ENCODE measurements at regions not wholly inside any gene's neighbourhood (a gene's known extent, or its start where the extent isn't known, plus 50 kb on each side); places are given as distances from the start of the nearest gene placed in this dataset.
"Not testable (repeated sequence)": the region's sequence is repeated elsewhere in the genome, so short reads cannot be mapped to it uniquely, and the experiment has no call there.

DNA sequence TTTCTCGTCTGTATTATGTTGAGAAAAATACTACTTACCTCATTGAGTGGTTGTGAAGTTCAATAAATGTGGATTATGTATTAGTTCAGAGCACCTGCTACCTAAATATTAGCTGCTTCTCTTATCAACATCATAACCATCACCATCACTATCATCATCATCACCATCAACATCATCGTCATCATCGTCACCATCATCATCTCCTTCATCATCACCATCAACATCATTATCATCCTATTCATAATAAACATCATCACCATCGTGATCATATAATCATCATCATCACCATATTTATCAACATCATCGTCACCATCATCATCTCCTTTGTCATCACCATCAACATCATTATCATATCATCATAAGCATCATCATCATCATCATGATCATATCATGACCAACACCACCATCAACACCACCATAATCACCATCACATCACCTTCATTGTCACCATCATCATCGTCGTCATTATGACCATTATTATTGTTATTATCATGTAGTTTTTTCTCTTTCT, 181.0 kb upstream of the ADCY2 start:
- no peak for DNase-seq (ENCODE audit: low read depth)

DNA sequence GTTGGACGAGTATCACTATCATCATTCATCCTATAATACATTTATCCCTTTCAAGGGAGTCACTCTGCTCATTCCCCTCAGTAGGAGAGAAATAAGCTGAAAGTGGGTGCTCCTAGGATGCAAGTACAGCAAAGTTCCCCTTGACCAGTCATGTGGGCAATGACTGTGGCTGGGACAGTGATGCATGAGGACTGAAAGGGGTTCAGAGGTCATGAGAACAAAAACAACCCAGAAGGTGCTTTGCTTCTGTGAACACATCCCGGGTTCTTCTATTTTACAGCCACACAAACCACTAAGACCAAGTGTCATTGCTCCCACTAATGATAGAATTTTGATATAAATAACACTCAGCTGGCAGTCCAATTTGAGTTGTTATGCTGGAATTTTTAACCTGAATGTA, 177.8 kb upstream of the ADCY2 start:
- DNase-seq (ENCODE audit: low read depth), result no peak

DNA sequence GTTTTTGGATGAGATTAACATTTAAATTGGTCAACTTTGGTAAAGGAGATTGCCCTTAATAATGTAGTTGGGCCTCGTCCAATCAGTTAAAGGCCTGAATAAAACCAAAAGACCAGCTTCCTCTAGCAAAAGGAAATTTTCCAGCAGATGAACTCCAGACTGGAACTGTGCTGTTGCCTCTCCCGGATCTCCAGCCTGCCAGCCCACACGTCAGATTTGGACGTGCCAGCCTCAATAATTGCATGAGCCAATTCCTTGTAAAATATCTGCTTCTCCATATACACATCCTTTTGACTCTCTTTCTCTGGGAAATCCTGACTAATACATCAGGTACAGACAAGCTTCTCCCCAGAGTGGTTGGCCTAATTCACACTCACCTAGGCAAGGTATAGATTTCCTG, 175.8 kb upstream of the ADCY2 start:
- DNase-seq (ENCODE audit: low read depth), result no peak

DNA sequence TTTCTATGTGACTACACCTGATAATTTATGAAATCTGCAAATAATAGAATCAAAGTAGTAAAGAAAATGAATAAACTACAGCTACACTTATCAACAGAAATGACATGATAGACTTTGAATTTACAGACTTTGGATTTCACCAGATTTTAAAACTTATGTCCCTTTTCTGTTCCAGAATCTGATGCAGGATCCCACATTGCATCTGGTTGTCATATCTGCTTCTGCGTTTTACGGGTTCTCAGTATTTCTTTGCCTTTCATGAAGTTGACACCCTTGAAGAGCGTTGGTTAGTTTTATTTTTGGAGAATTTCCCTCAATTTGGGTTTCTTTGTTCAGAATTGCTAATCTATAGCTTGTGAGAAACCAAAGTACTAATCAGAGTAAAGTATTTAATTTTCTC, 174.9 kb upstream of the ADCY2 start:
- DNase-seq (ENCODE audit: low read depth), result no peak

DNA sequence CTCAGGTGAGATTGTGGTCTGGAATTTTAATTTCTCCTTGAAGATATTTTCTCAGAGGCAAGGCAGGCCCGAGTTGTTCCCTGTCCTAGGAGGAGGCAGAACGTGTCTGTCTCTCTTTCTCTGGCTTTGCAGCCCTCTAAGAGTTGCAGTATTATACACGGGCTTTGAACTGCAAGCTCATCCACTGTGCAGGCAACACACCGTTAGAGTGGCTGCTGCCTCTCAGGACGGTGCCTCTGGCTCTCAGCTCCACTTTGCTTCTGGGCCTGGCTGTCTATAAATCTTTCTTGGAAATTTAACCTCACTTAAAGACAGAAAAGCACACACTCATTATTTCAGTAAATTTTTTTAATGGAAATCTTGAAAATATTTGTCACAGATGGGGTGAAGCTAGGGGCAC, 170.1 kb upstream of the ADCY2 start:
- no peak for DNase-seq (ENCODE audit: low read depth)

DNA sequence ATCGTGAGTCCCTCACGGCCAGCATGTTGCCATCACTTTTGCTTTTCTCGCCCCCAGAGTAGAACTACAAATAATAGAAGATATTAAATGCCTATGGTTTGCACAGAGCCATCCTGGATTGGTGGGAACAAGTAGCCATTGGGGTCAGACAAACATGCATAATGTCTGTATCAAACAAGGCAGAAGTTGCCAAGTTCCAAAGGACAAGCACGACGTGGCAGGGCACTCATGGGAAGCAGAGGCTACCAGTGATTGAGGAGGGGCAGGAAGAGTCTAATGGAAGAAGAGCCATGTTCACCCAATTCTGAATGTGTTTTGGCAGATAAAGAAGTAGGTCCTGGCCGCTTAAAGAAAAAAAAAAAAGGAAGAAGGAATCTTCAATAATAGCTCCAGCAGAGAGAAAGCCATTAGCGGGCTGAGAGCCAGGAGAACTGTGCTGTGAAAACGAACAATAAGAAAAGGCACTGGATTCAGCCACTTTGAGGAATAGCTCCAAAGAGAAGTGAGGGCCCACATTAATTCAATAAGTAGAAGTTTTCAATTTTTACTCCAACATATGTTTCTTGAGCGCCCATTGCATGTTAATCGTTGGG, 153.7 kb upstream of the ADCY2 start:
- no peak for DNase-seq (ENCODE audit: low read depth)

DNA sequence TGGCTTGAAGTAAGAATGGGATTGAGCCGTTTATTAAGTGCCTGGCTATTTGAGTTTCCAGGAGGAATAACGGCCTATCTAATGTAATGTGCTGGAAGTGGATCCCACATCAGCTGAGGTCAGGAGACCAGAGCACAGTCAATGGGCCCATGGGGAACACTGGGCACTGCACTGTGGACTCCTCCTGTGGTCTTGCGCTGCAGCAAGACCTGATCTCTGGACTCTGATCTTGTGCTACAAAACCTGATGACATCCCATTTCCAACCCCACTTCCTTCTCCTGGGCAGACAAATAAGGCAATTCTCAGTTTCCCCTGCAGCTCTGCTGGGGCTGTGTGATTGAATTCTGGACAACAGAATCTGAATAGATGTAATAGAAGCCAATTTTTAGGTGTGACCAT, 151.7 kb upstream of the ADCY2 start:
- no peak for DNase-seq (ENCODE audit: low read depth)

DNA sequence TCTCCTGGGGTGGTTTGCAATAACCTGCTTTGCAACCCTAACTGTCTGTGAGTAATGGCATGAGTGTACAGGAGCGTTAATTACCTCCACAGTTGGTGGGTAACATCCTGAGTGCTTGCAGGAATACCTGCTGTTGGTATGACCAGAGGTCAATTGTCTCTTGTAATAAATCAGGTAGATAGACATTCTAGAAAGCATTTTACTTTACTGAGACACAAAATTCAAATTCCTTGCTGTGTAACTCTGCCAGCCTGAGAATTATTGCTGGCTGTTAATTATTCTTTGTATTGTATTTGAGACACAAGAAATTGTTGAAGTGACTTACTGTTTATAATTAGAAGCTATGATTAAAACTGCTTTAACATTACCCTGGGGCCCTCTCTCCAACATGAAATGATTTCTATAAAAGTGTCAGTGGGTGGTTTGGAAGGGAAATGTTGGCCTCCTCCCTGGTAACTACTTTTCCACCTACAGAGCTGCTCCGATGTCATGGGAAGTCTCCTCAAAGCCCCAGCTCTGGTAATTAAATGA, 150.8 kb upstream of the ADCY2 start:
- DNase-seq (ENCODE audit: low read depth), result no peak

DNA sequence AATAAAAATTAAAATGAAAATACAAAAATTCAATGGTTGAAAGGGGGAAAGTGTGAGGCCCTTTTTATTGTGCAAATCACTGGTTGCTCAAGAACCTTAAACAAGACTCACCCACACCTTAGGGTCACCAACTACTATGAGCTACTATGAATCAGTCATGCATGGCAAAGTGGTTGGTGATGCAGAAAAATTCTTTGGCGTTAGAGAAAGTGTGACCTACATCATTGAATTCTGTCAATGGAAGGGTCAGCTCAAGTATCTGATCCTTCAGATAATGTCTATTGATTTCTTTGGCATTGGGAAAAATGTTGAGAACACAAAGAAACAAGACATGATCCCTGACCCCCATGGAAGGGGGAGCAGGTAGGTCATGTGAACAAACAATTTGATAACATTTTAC, 149.7 kb upstream of the ADCY2 start:
- no peak for DNase-seq (ENCODE audit: low read depth)

DNA sequence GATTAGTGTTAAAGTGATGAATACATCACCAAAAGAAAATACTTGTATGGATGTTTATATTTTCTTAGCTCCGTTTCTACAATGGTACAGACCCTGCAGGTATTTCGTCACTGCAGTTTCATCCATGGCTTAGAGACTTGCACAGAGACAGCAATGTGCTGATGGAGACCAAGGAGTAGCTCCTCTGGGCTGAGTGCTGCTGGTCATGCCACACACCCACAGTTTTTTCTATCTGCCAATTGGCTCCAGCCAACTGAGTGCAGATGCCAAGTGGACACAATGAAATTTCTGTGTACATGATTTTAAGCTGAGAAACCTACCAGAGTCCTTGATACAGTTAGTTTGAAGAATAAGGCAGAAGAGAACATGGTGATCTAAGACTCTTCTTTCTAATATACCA, 145.9 kb upstream of the ADCY2 start:
- no peak for DNase-seq (ENCODE audit: low read depth)

DNA sequence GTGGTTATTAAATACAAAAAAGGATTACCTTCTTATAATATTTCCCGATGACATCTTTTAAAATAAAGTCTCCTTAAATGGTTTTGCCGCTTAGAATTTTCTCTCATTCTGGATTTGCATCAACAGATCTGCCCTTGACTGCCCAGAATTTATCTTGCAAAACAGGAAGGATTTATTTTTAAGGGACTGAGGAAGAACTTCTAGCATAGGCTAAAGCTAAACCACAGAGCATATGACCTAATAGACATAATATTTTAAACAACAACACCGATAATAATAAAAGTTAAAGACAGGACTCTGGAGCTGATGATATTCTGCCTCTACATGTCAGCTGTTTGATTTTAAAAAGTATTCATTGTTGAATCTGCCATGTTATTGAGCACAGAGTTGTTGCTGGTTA, 145.3 kb upstream of the ADCY2 start:
- DNase-seq (ENCODE audit: low read depth), result no peak

DNA sequence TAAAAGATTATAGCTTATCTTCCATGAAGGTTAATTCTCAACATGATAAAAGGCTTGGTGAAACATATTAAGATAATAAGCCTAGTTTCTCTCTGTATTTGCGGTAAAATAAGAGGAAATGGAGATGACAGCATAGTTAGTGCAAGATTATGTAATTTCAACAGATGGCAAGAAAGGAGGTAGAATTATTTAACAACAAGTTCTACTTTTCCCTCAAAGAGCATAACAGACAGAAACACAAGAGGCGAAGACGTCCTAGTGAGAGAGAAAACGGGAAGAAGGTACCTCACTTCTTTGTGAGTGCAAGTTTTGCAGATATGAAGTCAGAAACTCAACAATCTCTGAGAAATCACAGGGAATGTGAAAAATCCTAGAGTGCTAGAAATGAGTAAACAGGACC, 144.8 kb upstream of the ADCY2 start:
- no peak for DNase-seq (ENCODE audit: low read depth)

DNA sequence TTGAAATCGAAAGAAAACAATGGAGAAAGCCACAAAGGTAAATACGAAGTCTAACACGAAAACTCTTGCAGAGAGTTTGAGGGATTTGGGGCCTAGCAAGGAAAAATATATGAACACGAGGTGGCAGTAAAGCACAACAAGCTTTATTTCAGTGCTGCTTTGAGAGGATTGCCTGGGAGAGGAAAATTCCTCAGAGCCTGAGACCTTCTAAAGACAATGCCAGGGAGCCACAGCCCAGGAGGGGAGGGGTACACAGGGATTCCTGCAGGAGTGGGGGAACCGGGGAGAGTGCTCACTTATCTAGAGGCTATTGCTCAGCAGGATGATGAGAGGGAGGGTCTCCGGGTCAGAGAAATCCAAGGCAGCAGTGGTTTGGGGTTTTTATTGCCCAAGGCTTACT, 134.9 kb upstream of the ADCY2 start:
- peak; percentile 32 for DNase-seq (ENCODE audit: low read depth)

DNA sequence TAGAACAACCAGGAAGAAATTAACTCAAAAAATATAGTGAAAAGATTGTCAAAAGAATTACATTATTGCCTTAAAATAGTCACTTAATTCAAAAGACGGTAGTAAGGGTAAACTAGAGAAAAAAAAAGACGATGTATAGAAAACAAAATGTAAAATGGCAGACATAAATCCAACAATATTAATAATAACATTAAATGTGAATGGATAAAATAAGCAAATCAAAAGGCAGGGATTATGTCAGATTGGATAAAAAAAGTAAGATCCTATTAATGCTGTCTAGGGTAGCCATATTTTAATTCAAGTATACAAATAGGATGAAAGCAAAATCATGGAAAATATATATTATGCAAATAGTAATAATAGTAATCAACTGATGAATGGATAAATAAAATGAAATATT, 134.0 kb upstream of the ADCY2 start:
- DNase-seq (ENCODE audit: low read depth), result no peak

DNA sequence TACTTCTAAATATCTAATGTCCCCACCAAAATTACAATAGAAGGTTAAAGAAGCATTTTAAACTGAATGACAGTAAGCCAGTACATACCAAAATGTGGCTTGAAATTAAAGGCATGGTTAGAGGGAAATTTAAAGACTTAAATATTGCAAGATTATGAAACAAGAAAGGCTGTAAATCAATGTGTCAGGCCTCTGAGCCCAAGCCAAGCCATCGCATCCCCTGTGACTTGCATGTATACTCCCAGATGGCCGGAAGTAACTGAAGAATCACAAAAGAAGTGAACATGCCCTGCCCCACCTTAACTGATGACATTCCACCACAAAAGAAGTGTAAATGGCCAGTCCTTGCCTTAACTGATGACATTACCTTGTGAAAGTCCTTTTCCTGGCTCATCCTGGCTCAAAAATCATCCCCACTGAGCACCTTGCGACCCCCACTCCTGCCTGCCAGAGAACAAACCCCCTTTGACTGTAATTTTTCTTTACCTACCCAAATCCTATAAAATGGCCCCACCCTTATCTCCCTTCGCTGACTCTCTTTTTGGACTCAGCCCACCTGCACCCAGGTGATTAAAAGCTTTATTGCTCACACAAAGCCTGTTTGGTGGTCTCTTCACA, 132.4 kb upstream of the ADCY2 start:
- not testable (repeated sequence) for DNase-seq (ENCODE audit: low read depth)

DNA sequence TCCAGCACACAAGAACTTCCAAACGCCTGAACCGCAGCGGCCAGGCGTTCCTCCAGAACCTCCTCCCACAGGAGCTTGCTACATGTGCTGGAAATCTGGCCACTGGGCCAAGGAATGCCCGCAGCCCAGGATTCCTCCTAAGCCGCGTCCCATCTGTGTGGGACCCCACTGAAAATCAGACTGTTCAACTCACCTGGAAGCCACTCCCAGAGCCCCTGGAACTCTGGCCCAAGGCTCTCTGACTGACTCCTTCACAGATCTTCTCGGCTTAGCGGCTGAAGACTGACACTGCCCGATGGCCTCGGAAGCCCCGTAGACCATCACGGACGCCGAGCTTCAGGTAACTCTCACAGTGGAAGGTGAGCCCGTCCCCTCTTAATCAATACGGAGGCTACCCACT, 130.2 kb upstream of the ADCY2 start:
- DNase-seq (ENCODE audit: low read depth), result not testable (repeated sequence)

DNA sequence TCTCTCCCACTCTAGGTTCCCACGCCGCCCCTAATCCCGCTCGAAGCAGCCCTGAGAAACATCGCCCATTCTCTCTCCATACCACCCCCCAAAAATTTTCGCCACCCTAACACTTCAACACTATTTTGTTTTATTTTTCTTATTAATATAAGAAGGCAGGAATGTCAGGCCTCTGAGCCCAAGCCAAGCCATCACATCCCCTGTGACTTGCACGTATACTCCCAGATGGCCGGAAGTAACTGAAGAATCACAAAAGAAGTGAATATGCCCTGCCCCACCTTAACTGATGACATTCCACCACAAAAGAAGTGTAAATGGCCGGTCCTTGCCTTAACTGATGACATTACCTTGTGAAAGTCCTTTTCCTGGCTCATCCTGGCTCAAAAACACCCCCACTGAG, 127.2 kb upstream of the ADCY2 start:
- DNase-seq (ENCODE audit: low read depth), result not testable (repeated sequence)

DNA sequence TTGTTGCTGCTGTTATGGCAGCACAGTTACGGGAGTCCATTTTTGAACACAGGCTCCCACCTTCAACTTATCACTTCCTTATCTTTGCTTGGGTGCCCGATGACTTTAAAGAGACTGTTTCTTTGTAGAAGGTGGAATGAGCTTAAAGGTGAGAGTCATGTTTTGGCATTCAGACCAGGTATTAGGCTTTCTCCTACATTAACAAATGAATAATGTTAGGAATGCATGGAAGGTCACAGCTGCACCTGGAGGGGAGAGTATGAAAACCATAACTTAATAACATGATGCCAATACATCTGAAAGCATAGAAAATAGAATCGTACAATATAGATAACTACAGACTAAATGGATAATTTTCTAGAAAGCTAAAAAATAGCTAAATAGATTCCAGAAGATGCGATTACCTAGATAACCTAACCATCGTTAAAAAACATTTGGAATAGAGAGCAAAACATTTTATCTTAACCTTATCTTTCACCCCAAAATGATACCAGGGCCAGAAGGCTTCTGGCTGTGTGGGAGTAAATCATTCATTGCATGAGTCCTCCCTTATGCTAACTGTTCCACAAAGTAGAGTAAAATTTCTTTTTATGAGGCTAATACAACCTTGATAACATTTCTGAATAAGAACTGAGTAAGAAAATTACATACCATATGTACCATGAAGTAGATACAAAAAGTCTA, 126.2 kb upstream of the ADCY2 start:
- no peak for DNase-seq (ENCODE audit: low read depth)

DNA sequence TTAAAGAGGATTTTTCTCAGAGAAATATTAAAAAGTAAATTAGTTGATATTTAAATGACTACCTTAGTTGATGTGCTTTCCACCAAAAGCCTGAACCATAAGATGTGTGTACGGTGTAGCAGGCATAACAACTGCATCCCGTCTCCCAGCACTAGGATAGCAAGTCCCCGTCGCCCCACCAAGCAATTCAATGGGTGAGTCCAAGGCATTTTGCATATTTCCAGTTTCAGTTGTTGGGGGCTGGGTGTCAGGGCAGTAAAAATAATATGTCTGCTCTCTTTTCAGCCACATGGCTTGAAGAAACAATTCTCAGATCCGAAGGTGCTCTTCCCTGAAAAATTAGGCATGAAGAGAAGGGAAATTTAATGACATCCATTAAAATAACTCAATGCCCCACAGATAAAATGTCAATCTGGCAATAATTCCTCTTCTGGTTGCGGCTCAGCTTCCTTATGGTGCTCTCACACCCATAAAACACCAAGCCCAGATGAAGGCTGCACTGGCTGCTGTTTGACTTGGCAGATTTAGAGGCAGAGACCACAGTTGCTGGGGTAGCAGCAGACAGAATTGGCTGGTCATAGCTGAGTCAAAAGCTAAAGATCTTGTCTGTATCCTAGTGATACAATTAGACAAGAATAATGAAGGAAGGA, 124.4 kb upstream of the ADCY2 start:
- no peak for DNase-seq (ENCODE audit: low read depth)

DNA sequence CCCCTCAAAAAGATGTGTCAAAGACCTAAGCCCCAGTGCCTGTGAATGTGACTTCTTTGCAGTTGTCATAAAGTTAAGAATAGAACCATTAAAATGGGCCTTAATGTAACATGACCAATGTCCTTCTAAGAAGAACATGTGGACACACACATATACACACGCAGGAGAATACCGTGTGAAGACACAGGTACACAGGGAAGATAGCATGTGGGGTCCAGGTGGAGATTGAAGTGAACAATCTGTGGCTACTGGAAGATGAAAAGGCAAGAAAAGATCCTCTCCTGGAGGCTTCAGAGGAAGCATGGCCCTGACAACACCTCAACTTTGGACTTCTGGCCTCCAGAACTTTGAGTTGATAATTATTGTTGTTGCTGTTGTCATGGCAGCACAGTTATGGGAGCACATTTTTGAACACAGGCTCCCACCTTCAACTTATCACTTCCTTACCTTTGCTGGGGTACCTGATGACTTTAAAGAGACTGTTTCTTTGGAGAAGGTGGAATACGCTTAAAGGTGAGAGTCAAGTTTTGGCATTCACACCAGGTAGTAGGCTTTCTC, 123.5 kb upstream of the ADCY2 start:
- DNase-seq (ENCODE audit: low read depth), result no peak

DNA sequence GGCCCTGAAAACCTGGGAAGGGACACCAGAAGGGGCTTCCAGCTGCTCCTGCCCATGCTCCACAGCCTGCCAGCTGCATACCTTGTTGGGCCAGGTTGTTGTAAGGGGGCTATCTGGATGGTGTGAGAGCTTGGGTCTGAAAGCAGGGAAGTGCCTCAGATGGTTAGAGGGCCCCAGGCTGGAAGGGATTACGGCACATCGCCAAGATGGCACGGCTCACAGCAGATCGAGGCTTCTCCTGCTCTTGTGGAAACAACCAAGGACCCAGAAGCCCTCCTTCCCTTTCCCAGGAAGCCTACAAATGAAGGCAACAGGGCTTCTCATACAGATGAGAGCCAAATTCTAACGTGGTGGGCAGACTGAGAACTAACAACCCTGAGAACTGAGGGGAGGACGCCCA, 121.7 kb upstream of the ADCY2 start:
- no peak for DNase-seq (ENCODE audit: low read depth)

DNA sequence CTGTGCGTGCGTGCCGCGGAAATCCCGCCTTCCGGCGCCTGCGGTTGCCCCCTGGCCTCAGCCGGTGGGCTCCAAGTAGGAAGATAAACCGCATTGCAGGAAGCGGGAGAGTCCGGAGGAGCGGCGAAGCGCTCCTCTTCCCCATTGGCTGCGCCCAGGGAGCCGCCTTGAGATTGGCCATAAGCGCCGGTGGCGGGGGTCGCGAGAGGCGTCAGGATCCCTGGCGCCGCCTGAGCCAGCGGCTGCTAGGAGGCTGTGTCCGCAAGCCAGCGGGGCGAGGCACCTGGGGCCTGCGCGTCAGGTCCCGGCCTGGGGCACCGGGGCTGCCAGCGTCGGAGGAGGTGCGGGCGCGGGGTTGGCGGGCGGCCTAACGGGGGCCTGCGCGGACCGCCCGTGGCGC, 106.3 kb upstream of the ADCY2 start:
- not testable (repeated sequence) for DNase-seq (ENCODE audit: low read depth)

DNA sequence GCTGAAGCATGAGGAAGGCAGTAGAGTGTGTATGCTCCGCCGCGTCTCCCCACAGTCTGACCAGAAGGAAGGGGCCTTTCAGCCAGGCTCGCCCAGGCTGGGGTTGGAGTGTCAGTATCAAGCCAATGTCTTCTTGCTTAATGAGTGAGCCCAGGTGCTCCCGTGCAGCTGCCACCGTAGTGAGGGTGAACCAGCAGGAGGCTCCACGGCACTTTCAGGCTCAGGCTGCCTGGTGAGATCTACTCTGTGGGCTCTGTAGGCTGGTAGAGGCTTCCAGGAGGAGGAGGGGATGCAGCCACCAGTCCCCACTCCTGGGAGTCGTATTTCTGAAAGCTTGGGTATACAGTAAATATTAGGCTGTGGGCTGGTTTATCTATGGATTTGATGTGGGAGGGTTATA, 98.1 kb upstream of the ADCY2 start:
- not testable (repeated sequence) for DNase-seq (ENCODE audit: low read depth)

All from stromal cell of bone marrow (primary cell).